Raji (cell line): ENCODE measurements at regions not wholly inside any gene's neighbourhood (a gene's known extent, or its start where the extent isn't known, plus 50 kb on each side); places are given as distances from the start of the nearest gene placed in this dataset.

Source experiments
- POLR2A ChIP-seq: IDR thresholded peaks from 2 replicates; pipeline ENCODE4 v1.6.1; 2011; ENCODE audit warnings: low read depth, low read length, control low read depth; ENCODE audit not compliant: insufficient read depth

- TF ChIP-seq POLR2A = no peak
Observed at GRCh38 chr4:38189445-38189844, 229.2 kb downstream of the PTTG2 start.

- no peak for TF ChIP-seq POLR2A
Observed at GRCh38 chr4:38190717-38191178, 230.6 kb downstream of the PTTG2 start.

GRCh38 chr4:38192516-38192915 is 232.3 kb downstream of the PTTG2 start:
- no peak for TF ChIP-seq POLR2A

- no peak for TF ChIP-seq POLR2A
Observed at GRCh38 chr4:38193236-38193863, 233.2 kb downstream of the PTTG2 start.

GRCh38 chr4:38194047-38194602 is 233.9 kb downstream of the PTTG2 start:
- no peak for TF ChIP-seq POLR2A

GRCh38 chr4:38195486-38195885 is 235.3 kb downstream of the PTTG2 start:
- no peak for TF ChIP-seq POLR2A

GRCh38 chr4:38195911-38196310 is 235.7 kb downstream of the PTTG2 start:
- TF ChIP-seq POLR2A = no peak

GRCh38 chr4:38202242-38202641 is 242.0 kb downstream of the PTTG2 start:
- no peak for TF ChIP-seq POLR2A

GRCh38 chr4:38203609-38204008 is 243.4 kb downstream of the PTTG2 start:
- no peak for TF ChIP-seq POLR2A

GRCh38 chr4:38204339-38205035 is 244.3 kb downstream of the PTTG2 start:
- TF ChIP-seq POLR2A = no peak

GRCh38 chr4:38205261-38205660 is 245.1 kb downstream of the PTTG2 start:
- no peak for TF ChIP-seq POLR2A

GRCh38 chr4:38207110-38207457 is 246.9 kb downstream of the PTTG2 start:
- no peak for TF ChIP-seq POLR2A

- no peak for TF ChIP-seq POLR2A
Observed at GRCh38 chr4:38209654-38210053, 249.5 kb downstream of the PTTG2 start.

- TF ChIP-seq POLR2A = no peak
Observed at GRCh38 chr4:38210396-38211114, 250.4 kb downstream of the PTTG2 start.

- TF ChIP-seq POLR2A = no peak
Observed at GRCh38 chr4:38211885-38212284, 251.7 kb downstream of the PTTG2 start.
